ENCODE measurements at regions not wholly inside any gene's neighbourhood (a gene's known extent, or its start where the extent isn't known, plus 50 kb on each side); places are given as distances from the start of the nearest gene placed in this dataset.
"Not testable (repeated sequence)": the region's sequence is repeated elsewhere in the genome, so short reads cannot be mapped to it uniquely, and the experiment has no call there.

- Histone ChIP-seq H3K27me3 (no peaks in the 10 kb centered on the region), H3K9me3 (replicated peaks) (no peaks in the 10 kb centered on the region), H3K4me3 (no peak overlapping the region), H3K36me3 (no peaks in the 10 kb centered on the region), H3K4me1 (no peaks in the 10 kb centered on the region), H3K27ac (no peak overlapping the region)
- no peak for DNase-seq
Observed at GRCh38 chr10:45095286-45095685, 94.6 kb downstream of the ZNF22 start.

GRCh38 chr10:45096001-45096400, 95.3 kb downstream of the ZNF22 start:
- no peaks in the 10 kb centered on the region for H3K9me3 ChIP-seq (replicated peaks)
- H3K27ac ChIP-seq, result no peak overlapping the region
- no peaks in the 10 kb centered on the region for H3K4me1 ChIP-seq
- no peak for DNase-seq
- H3K27me3 ChIP-seq, result no peaks in the 10 kb centered on the region
- no peak overlapping the region for H3K4me3 ChIP-seq
- H3K36me3 ChIP-seq, result no peaks in the 10 kb centered on the region

DNA sequence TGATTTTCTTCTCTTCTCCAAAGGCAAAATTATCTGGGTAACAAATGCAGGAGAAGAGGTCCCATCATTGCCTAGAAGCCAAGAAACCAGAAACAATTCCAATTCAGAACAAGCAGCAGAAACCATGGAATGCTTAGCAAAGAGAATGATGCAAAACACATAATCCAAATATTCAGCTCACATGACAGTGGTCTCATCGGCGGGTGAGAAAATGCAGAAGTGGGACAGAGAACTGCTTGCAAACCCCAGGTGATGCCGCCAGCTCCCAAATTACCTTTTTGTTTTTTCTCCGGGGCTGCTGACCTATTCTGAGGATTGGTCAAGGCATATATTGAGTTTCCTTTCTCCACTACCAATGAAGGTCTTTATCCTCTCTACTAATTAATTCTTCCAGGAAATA, 99.7 kb downstream of the ZNF22 start:
- no peak for DNase-seq
- H3K27ac ChIP-seq, result no peak overlapping the region
- no peaks in the 10 kb centered on the region for H3K36me3 ChIP-seq

GRCh38 chr10:45104674-45105073, 104.0 kb downstream of the ZNF22 start:
- H3K27ac ChIP-seq, result no peak overlapping the region
- no peaks in the 10 kb centered on the region for H3K9me3 ChIP-seq (replicated peaks)
- H3K36me3 ChIP-seq, result no peaks in the 10 kb centered on the region
- no peaks in the 10 kb centered on the region for H3K4me1 ChIP-seq
- no peak for DNase-seq
- H3K27me3 ChIP-seq, result no peaks in the 10 kb centered on the region
- no peak overlapping the region for H3K4me3 ChIP-seq

More for the DNA sequence above, 99.7 kb downstream of the ZNF22 start:
- no peaks in the 10 kb centered on the region for H3K27me3 ChIP-seq
- no peak overlapping the region for H3K4me3 ChIP-seq
- H3K9me3 ChIP-seq (replicated peaks), result no peaks in the 10 kb centered on the region
- H3K4me1 ChIP-seq, result no peaks in the 10 kb centered on the region

- not testable (repeated sequence) for DNase-seq
Observed at GRCh38 chr10:45105309-45105708, 104.6 kb downstream of the ZNF22 start.

GRCh38 chr10:45106236-45106856, 105.6 kb downstream of the ZNF22 start:
- H3K27me3 ChIP-seq, result no peaks in the 10 kb centered on the region
- H3K36me3 ChIP-seq, result no peaks in the 10 kb centered on the region
- H3K4me1 ChIP-seq, result no peaks in the 10 kb centered on the region
- H3K27ac ChIP-seq, result no peak overlapping the region
- H3K9me3 ChIP-seq (replicated peaks), result no peaks in the 10 kb centered on the region
- H3K4me3 ChIP-seq, result no peak overlapping the region
- DNase-seq, result no peak

More at GRCh38 chr10:45105309-45105708, 104.6 kb downstream of the ZNF22 start:
- H3K27ac ChIP-seq; H3K4me1 ChIP-seq; H3K4me3 ChIP-seq; H3K27me3 ChIP-seq; H3K36me3 ChIP-seq; H3K9me3 ChIP-seq (replicated peaks): not testable (repeated sequence)

- H3K36me3 ChIP-seq, result no peaks in the 10 kb centered on the region
- DNase-seq, result no peak
- H3K4me1 ChIP-seq, result no peaks in the 10 kb centered on the region
- H3K4me3 ChIP-seq, result no peak overlapping the region
- no peaks in the 10 kb centered on the region for H3K27me3 ChIP-seq
- H3K9me3 ChIP-seq (replicated peaks), result no peaks in the 10 kb centered on the region
- H3K27ac ChIP-seq, result no peak overlapping the region
Observed at GRCh38 chr10:45111509-45111908, 110.8 kb downstream of the ZNF22 start.

GRCh38 chr10:45117940-45118339, 117.2 kb downstream of the ZNF22 start:
- not testable (repeated sequence) for H3K27ac ChIP-seq, H3K4me3 ChIP-seq

GRCh38 chr10:45118929-45119328, 118.2 kb downstream of the ZNF22 start:
- no peak overlapping the region for H3K27ac ChIP-seq
- no peak overlapping the region for H3K4me3 ChIP-seq
- H3K27me3 ChIP-seq, result no peaks in the 10 kb centered on the region
- H3K4me1 ChIP-seq, result no peaks in the 10 kb centered on the region
- no peaks in the 10 kb centered on the region for H3K36me3 ChIP-seq
- no peak for DNase-seq
- H3K9me3 ChIP-seq (replicated peaks), result no peaks in the 10 kb centered on the region

More at GRCh38 chr10:45117940-45118339, 117.2 kb downstream of the ZNF22 start:
- H3K9me3 ChIP-seq (replicated peaks); H3K4me1 ChIP-seq; H3K36me3 ChIP-seq; H3K27me3 ChIP-seq; DNase-seq: not testable (repeated sequence)

GRCh38 chr10:45122180-45122860, 121.6 kb downstream of the ZNF22 start:
- not testable (repeated sequence) for H3K27ac ChIP-seq; H3K4me3 ChIP-seq; H3K36me3 ChIP-seq; DNase-seq; H3K27me3 ChIP-seq; H3K4me1 ChIP-seq; H3K9me3 ChIP-seq (replicated peaks)

GRCh38 chr10:45135443-45136198, 134.9 kb downstream of the ZNF22 start:
- Histone ChIP-seq H3K27me3 (no peaks in the 10 kb centered on the region), H3K27ac (no peak overlapping the region), H3K4me1 (no peaks in the 10 kb centered on the region), H3K4me3 (no peak overlapping the region), H3K36me3 (no peaks in the 10 kb centered on the region), H3K9me3 (replicated peaks) (no peaks in the 10 kb centered on the region)
- no peak for DNase-seq

GRCh38 chr10:45136256-45136655, 135.5 kb downstream of the ZNF22 start:
- H3K4me3 ChIP-seq, result no peak overlapping the region
- H3K27ac ChIP-seq, result no peak overlapping the region

DNA sequence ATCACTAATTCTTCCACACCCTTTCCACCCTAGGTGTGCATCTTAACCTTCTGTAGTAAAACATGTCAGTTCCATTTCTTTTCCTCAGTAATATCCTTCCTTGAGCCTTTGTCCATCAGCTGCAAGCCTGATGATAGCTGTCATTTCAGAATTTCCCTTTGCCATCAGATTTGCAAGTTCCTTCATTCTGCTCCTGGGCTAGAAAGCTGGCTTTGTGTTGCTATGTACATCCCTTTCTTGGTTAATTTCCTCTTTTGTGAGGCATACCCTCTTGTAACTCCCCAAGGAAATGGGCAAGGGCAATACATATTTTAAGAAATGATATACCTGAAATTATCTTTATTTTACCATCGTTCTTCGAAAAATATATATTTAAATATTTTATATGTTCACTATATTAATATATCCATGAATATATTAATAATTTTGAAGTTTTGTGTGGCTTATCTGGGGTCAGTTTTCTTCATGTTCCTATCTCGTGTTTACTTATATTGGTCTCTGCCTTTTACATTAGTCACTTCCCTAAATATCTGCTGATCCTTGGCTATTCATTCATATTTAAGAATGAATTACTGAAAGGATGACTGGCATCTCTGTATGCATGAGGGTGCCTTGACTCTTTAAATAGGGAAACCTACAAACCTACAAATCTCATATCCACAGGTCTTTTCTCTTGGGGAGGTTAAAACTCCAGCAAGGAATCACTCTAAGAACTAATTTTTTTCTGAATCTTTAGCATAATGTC, 143.8 kb downstream of the ZNF22 start:
- Histone ChIP-seq H3K9me3 (replicated peaks) (no peaks in the 10 kb centered on the region), H3K27ac (no peak overlapping the region), H3K27me3 (no peaks in the 10 kb centered on the region), H3K4me3 (no peak overlapping the region), H3K4me1 (no peaks in the 10 kb centered on the region), H3K36me3 (no peaks in the 10 kb centered on the region)
- no peak for DNase-seq

More at GRCh38 chr10:45136256-45136655, 135.5 kb downstream of the ZNF22 start:
- DNase-seq, result no peak
- no peaks in the 10 kb centered on the region for H3K9me3 ChIP-seq (replicated peaks)
- H3K4me1 ChIP-seq, result no peaks in the 10 kb centered on the region
- H3K27me3 ChIP-seq, result no peaks in the 10 kb centered on the region
- no peaks in the 10 kb centered on the region for H3K36me3 ChIP-seq

- H3K27ac ChIP-seq; H3K36me3 ChIP-seq; H3K9me3 ChIP-seq (replicated peaks); H3K27me3 ChIP-seq; H3K4me1 ChIP-seq; DNase-seq; H3K4me3 ChIP-seq: not testable (repeated sequence)
Observed at GRCh38 chr10:45145143-45145542, 144.4 kb downstream of the ZNF22 start.

DNA sequence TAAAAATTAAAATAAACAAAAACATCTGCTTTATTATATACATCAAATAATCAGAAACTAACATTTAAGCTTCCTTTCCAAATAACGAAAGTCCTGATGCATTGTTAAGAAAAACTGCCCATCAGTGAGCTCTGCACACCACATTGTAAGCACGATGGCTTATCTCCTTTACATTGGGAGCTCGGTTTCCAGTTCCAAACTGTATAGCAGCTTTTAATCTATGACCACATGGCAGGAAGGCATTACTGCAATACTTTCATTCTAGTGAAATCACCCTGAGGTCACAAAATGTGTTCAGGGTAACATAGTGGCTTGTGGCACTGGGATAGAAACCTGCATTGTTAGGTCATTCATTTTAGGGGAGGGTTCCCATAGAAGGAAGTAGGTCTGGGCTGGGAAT, 146.3 kb downstream of the ZNF22 start:
- Histone ChIP-seq H3K27ac (no peak overlapping the region), H3K4me3 (no peak overlapping the region), H3K27me3 (no peaks in the 10 kb centered on the region), H3K4me1 (no peaks in the 10 kb centered on the region), H3K9me3 (replicated peaks) (no peaks in the 10 kb centered on the region), H3K36me3 (no peaks in the 10 kb centered on the region)
- DNase-seq, result no peak
